ENCODE measurements at regions not wholly inside any gene's neighbourhood (a gene's known extent, or its start where the extent isn't known, plus 50 kb on each side); places are given as distances from the start of the nearest gene placed in this dataset.

DNA sequence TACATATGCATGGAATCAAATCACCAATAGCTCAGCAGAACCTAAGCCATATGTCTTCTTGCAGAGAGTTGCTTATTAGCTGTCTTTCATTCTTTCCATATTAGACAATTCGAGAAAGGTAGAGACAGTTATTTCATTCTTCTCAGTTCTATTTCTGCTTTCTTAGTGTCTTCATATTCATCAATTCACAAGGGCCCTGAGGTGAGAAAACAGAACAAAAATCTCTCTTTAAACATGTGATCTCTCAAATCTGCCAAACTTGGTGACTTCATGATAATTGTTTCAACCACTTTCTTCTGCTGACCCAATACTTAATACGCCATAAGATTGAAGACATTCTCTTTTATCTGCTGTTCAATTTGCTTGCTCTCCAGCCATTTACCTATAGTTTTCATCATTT lies 229.7 kb upstream of the MARCKS start:
- H3K79me2 ChIP-seq (replicated peaks; ENCODE audit: insufficient read depth): no peaks in the 10 kb centered on the region
- H3K4me2 ChIP-seq: no peak overlapping the region
- peaks cover 4% of the 10 kb centered on the region for H3K27me3 Mint-ChIP-seq (ENCODE audit: insufficient read depth, low read depth, poor library complexity)
- peaks cover 6% of the 10 kb centered on the region; the same call in 1 of the 2 replicates for H3K4me1 ChIP-seq (ENCODE audit: insufficient read depth)
- H3K27ac ChIP-seq (ENCODE audit: low read depth): no peak overlapping the region
- peaks cover 4% of the 10 kb centered on the region for H3K4me1 Mint-ChIP-seq
- H4K20me1 ChIP-seq (replicated peaks; ENCODE audit: insufficient read depth): no peaks in the 10 kb centered on the region
- H3K27me3 ChIP-seq (ENCODE audit: insufficient read depth): no peaks in the 10 kb centered on the region
- no peaks in the 10 kb centered on the region for H3K9me3 Mint-ChIP-seq
- no peak overlapping the region for H2AFZ ChIP-seq
- TF ChIP-seq, protein P1, sequence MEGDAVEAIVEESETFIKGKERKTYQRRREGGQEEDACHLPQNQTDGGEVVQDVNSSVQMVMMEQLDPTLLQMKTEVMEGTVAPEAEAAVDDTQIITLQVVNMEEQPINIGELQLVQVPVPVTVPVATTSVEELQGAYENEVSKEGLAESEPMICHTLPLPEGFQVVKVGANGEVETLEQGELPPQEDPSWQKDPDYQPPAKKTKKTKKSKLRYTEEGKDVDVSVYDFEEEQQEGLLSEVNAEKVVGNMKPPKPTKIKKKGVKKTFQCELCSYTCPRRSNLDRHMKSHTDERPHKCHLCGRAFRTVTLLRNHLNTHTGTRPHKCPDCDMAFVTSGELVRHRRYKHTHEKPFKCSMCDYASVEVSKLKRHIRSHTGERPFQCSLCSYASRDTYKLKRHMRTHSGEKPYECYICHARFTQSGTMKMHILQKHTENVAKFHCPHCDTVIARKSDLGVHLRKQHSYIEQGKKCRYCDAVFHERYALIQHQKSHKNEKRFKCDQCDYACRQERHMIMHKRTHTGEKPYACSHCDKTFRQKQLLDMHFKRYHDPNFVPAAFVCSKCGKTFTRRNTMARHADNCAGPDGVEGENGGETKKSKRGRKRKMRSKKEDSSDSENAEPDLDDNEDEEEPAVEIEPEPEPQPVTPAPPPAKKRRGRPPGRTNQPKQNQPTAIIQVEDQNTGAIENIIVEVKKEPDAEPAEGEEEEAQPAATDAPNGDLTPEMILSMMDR (conservative IDR thresholded peaks at IDR 0.05; ENCODE audit: low read depth in 2 of 2): no peak
- TF ChIP-seq ZNF114 (CRISPR knock-in tag; IDR thresholded peaks at IDR 0.05) (no peak), CREB1 (CRISPR knock-in tag; IDR thresholded peaks at IDR 0.05; ENCODE audit: low read depth) (no peak), JUNB (IDR thresholded peaks at IDR 0.05; ENCODE audit: unreplicated experiment) (no peak), ETS1 (IDR thresholded peaks at IDR 0.05) (no peak), EZH2phosphoT487 (IDR thresholded peaks at IDR 0.05; ENCODE audit: unreplicated experiment) (no peak), ZNF331 (CRISPR knock-in tag; IDR thresholded peaks at IDR 0.05; ENCODE audit: low read depth) (no peak), STAT1 (IDR thresholded peaks at IDR 0.05; ENCODE audit: unreplicated experiment) (no peak), NANOG (IDR thresholded peaks at IDR 0.05; ENCODE audit: borderline replicate concordance) (no peak), POLR2AphosphoS5 (IDR thresholded peaks at IDR 0.05; ENCODE audit: low read depth) (no peak)
- TF ChIP-seq, protein P2, sequence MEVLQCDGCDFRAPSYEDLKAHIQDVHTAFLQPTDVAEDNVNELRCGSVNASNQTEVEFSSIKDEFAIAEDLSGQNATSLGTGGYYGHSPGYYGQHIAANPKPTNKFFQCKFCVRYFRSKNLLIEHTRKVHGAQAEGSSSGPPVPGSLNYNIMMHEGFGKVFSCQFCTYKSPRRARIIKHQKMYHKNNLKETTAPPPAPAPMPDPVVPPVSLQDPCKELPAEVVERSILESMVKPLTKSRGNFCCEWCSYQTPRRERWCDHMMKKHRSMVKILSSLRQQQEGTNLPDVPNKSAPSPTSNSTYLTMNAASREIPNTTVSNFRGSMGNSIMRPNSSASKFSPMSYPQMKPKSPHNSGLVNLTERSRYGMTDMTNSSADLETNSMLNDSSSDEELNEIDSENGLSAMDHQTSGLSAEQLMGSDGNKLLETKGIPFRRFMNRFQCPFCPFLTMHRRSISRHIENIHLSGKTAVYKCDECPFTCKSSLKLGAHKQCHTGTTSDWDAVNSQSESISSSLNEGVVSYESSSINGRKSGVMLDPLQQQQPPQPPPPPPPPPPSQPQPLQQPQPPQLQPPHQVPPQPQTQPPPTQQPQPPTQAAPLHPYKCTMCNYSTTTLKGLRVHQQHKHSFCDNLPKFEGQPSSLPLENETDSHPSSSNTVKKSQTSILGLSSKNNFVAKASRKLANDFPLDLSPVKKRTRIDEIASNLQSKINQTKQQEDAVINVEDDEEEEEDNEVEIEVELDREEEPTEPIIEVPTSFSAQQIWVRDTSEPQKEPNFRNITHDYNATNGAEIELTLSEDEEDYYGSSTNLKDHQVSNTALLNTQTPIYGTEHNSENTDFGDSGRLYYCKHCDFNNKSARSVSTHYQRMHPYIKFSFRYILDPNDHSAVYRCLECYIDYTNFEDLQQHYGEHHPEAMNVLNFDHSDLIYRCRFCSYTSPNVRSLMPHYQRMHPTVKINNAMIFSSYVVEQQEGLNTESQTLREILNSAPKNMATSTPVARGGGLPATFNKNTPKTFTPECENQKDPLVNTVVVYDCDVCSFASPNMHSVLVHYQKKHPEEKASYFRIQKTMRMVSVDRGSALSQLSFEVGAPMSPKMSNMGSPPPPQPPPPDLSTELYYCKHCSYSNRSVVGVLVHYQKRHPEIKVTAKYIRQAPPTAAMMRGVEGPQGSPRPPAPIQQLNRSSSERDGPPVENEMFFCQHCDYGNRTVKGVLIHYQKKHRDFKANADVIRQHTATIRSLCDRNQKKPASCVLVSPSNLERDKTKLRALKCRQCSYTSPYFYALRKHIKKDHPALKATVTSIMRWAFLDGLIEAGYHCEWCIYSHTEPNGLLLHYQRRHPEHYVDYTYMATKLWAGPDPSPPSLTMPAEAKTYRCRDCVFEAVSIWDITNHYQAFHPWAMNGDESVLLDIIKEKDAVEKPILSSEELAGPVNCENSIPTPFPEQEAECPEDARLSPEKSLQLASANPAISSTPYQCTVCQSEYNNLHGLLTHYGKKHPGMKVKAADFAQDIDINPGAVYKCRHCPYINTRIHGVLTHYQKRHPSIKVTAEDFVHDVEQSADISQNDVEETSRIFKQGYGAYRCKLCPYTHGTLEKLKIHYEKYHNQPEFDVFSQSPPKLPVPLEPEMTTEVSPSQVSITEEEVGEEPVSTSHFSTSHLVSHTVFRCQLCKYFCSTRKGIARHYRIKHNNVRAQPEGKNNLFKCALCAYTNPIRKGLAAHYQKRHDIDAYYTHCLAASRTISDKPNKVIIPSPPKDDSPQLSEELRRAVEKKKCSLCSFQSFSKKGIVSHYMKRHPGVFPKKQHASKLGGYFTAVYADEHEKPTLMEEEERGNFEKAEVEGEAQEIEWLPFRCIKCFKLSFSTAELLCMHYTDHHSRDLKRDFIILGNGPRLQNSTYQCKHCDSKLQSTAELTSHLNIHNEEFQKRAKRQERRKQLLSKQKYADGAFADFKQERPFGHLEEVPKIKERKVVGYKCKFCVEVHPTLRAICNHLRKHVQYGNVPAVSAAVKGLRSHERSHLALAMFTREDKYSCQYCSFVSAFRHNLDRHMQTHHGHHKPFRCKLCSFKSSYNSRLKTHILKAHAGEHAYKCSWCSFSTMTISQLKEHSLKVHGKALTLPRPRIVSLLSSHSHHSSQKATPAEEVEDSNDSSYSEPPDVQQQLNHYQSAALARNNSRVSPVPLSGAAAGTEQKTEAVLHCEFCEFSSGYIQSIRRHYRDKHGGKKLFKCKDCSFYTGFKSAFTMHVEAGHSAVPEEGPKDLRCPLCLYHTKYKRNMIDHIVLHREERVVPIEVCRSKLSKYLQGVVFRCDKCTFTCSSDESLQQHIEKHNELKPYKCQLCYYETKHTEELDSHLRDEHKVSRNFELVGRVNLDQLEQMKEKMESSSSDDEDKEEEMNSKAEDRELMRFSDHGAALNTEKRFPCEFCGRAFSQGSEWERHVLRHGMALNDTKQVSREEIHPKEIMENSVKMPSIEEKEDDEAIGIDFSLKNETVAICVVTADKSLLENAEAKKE (CRISPR knock-in tag; IDR thresholded peaks at IDR 0.05): no peak
- TF ChIP-seq, protein P3, sequence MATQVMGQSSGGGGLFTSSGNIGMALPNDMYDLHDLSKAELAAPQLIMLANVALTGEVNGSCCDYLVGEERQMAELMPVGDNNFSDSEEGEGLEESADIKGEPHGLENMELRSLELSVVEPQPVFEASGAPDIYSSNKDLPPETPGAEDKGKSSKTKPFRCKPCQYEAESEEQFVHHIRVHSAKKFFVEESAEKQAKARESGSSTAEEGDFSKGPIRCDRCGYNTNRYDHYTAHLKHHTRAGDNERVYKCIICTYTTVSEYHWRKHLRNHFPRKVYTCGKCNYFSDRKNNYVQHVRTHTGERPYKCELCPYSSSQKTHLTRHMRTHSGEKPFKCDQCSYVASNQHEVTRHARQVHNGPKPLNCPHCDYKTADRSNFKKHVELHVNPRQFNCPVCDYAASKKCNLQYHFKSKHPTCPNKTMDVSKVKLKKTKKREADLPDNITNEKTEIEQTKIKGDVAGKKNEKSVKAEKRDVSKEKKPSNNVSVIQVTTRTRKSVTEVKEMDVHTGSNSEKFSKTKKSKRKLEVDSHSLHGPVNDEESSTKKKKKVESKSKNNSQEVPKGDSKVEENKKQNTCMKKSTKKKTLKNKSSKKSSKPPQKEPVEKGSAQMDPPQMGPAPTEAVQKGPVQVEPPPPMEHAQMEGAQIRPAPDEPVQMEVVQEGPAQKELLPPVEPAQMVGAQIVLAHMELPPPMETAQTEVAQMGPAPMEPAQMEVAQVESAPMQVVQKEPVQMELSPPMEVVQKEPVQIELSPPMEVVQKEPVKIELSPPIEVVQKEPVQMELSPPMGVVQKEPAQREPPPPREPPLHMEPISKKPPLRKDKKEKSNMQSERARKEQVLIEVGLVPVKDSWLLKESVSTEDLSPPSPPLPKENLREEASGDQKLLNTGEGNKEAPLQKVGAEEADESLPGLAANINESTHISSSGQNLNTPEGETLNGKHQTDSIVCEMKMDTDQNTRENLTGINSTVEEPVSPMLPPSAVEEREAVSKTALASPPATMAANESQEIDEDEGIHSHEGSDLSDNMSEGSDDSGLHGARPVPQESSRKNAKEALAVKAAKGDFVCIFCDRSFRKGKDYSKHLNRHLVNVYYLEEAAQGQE (IDR thresholded peaks at IDR 0.05; ENCODE audit: unreplicated experiment): no peak
- H3F3A ChIP-seq (replicated peaks; ENCODE audit: low read depth): no peaks in the 10 kb centered on the region
- no peaks in the 10 kb centered on the region for H3K36me3 Mint-ChIP-seq (ENCODE audit: low read depth)
- H3K4me3 Mint-ChIP-seq: no peak overlapping the region
- no peak overlapping the region for H3K27ac Mint-ChIP-seq
- H3K36me3 ChIP-seq (ENCODE audit: insufficient read depth): no peaks in the 10 kb centered on the region
- no peak for ATAC-seq
- H3K9me2 ChIP-seq (ENCODE audit: insufficient read depth): no peaks in the 10 kb centered on the region
- DNase-seq (ENCODE audit: low spot score): no peak
- H3K4me3 ChIP-seq: no peak overlapping the region
